PC-3 (cell line): ENCODE measurements at regions not wholly inside any gene's neighbourhood (a gene's known extent, or its start where the extent isn't known, plus 50 kb on each side); places are given as distances from the start of the nearest gene placed in this dataset.

Experiments
- CTCF ChIP-seq: fragments of 300-600 bp; sonication (generic); conservative IDR thresholded peaks from 2 replicates; pipeline ENCODE4 v1.5.1; 2017; ENCODE audit warnings: antibody characterized with exemption, low read depth, mild to moderate bottlenecking, low read length
- EZH2 ChIP-seq: fragments of 300-600 bp; sonication (generic); IDR thresholded peaks from one replicate; pipeline ENCODE4 v1.6.1; 2017; ENCODE audit warnings: antibody characterized with exemption, mild to moderate bottlenecking, low read length; ENCODE audit not compliant: unreplicated experiment
- EZH2phosphoT487 ChIP-seq: fragments of 300-600 bp; sonication (generic); IDR thresholded peaks from 2 replicates; pipeline ENCODE4 v1.6.1; 2018; ENCODE audit warnings: mild to moderate bottlenecking, antibody characterized with exemption, low read length, borderline replicate concordance

GRCh38 chr2:181354626-181355025 is 102.6 kb upstream of the ITGA4 start:
- TF ChIP-seq EZH2 = no peak
- no peak for TF ChIP-seq CTCF
- TF ChIP-seq EZH2phosphoT487 = no peak
